A673 (cell line): ENCODE measurements at regions not wholly inside any gene's neighbourhood (a gene's known extent, or its start where the extent isn't known, plus 50 kb on each side); places are given as distances from the start of the nearest gene placed in this dataset.

ENCODE experiments used
- BruUV-seq: library from RNA; stranded (reverse); fragments of 400-500 nt; replicated peaks from 2 replicates; lab custom pipeline; 2021; lab: Mats Ljungman, UMichigan
- CTCF ChIA-PET: fragments of 300-600 bp; sonication (Branson Sonifier 250); formaldehyde crosslinking; loops from one replicate; lab custom pipeline; 2022; ENCODE audit warnings: antibody characterized with exemption; lab: Charles Lee
- POLR2A ChIA-PET: fragments of 300-600 bp; sonication (Branson Sonifier 250); formaldehyde crosslinking; loops from one replicate; lab custom pipeline; 2022; ENCODE audit warnings: antibody characterized with exemption; ENCODE audit not compliant: low non-redundant PET; lab: Charles Lee
- DNase-seq: peaks from one replicate; pipeline ENCODE4 v3.0.0-alpha.2; 2015; ENCODE audit warnings: low spot score
- H3K27ac ChIP-seq: fragments of 200-600 bp; sonication (generic); 2 replicates; pipeline ENCODE4 v1.5.1; 2016; ENCODE audit warnings: mixed run types, low read depth, mild to moderate bottlenecking, mixed read lengths, antibody characterized with exemption, low read length; ENCODE audit not compliant: poor library complexity, severe bottlenecking
- H3K27me3 ChIP-seq: fragments of 200-600 bp; sonication (generic); replicated peaks from 2 replicates; pipeline ENCODE4 v1.6.1; 2017; ENCODE audit warnings: mixed run types, low read depth, mild to moderate bottlenecking, mixed read lengths, antibody characterized with exemption, low read length; ENCODE audit not compliant: insufficient read depth, poor library complexity
- H3K36me3 ChIP-seq: fragments of 200-600 bp; sonication (generic); 2 replicates; pipeline ENCODE4 v1.6.1; 2016; ENCODE audit warnings: mixed run types, mild to moderate bottlenecking, mixed read lengths, antibody characterized with exemption, low read length; ENCODE audit not compliant: insufficient read depth, poor library complexity, severe bottlenecking
- H3K4me1 ChIP-seq: fragments of 200-600 bp; sonication (generic); 2 replicates; pipeline ENCODE4 v1.6.1; 2017; ENCODE audit warnings: mixed run types, mild to moderate bottlenecking, mixed read lengths, antibody characterized with exemption, low read length; ENCODE audit not compliant: insufficient read depth, poor library complexity, severe bottlenecking
- H3K4me3 ChIP-seq: fragments of 200-600 bp; sonication (generic); 2 replicates; pipeline ENCODE4 v1.5.1; 2016; ENCODE audit warnings: low read depth, mixed run types, mild to moderate bottlenecking, mixed read lengths, low read length; ENCODE audit not compliant: poor library complexity, severe bottlenecking
- H3K9me3 ChIP-seq: fragments of 200-600 bp; sonication (generic); 2 replicates; pipeline ENCODE4 v1.6.1; 2016; ENCODE audit warnings: mixed run types, low read depth, mild to moderate bottlenecking, mixed read lengths, antibody characterized with exemption, low read length; ENCODE audit not compliant: poor library complexity, severe bottlenecking
- EZH2 ChIP-seq: fragments of 200-600 bp; sonication (generic); IDR thresholded peaks from 2 replicates; pipeline ENCODE4 v1.6.1; 2017; ENCODE audit warnings: borderline replicate concordance, low read depth, mild to moderate bottlenecking, mixed read lengths, antibody characterized with exemption, low read length; ENCODE audit not compliant: poor library complexity, severe bottlenecking
- intact Hi-C: fragments of 100-400 bp; cut with micrococcal nuclease; formaldehyde crosslinking; loops from one replicate; pipeline ENCODE4 v1.10.0; 2022; ENCODE audit not compliant: unreplicated experiment
- TF ChIP-seq, protein P1 (sequence below): fragments of 300-800, 200-600 bp; sonication (generic); conservative IDR thresholded peaks from 2 replicates; pipeline ENCODE4 v1.5.1; 2017; ENCODE audit warnings: low read depth, mild to moderate bottlenecking, antibody characterized with exemption, low read length, moderate library complexity, mixed read lengths

DNA sequence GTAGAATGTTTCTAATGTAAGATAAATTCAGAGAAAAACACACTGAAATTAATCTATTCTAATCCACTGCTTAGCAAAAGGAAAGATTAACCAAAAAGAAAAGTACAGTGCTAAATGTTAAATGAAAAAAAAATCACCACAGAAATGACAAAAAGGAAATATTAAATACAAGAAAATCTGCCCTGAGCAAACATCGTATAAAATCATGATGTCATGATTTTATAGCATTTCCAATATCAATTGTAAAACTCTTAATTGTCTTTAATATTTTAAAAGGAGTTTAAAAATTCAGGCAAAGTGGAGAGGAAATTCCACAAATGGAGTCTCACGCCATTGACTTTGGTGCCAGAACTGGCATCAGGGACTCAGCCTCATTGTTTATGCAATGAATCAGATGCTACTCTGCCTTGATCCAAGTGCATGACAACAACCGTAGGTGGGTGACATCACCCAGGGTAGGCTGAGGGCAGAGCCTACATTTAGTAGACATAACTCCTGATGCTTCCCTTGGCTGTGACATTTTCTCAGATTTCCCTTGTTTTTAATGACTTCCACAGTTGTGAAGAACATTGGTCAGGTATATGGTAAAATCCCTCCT lies 696.8 kb downstream of the SEMA5A start:
- ChIA-PET POLR2A (no interaction called here), CTCF (no interaction called here)
- intact Hi-C loops: no loop called here
- H3K27me3 ChIP-seq: no peaks in the 10 kb centered on the region
- no peak for DNase-seq
- no peak overlapping the region for H3K27ac ChIP-seq
- BruUV-seq: no TSS peak
- no peak overlapping the region for H3K4me3 ChIP-seq
- peaks cover 19% of the 10 kb centered on the region for H3K9me3 ChIP-seq
- H3K4me1 ChIP-seq: no peaks in the 10 kb centered on the region
- no peaks in the 10 kb centered on the region for H3K36me3 ChIP-seq
- TF ChIP-seq EZH2: no peak
- TF ChIP-seq, protein P1, sequence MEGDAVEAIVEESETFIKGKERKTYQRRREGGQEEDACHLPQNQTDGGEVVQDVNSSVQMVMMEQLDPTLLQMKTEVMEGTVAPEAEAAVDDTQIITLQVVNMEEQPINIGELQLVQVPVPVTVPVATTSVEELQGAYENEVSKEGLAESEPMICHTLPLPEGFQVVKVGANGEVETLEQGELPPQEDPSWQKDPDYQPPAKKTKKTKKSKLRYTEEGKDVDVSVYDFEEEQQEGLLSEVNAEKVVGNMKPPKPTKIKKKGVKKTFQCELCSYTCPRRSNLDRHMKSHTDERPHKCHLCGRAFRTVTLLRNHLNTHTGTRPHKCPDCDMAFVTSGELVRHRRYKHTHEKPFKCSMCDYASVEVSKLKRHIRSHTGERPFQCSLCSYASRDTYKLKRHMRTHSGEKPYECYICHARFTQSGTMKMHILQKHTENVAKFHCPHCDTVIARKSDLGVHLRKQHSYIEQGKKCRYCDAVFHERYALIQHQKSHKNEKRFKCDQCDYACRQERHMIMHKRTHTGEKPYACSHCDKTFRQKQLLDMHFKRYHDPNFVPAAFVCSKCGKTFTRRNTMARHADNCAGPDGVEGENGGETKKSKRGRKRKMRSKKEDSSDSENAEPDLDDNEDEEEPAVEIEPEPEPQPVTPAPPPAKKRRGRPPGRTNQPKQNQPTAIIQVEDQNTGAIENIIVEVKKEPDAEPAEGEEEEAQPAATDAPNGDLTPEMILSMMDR: no peak

DNA sequence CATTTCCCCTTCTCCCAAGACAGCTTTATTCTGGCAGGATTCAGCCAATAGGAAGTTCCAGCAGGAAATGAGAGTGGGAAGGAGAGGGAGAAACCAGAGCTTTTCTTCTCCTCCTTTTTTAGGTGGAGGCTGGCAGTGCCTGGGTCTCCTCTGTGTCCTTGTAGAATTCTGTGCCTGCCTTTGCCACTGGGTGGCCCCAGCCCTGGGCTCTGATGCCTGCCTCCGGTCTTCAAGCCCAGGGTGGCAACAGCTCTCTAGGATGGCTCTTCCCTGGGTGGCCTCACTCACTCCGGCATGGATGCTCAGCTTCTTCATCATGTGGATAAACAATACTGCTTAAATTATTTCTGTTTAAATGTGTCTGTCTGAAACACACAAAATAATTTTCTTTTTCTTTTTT lies 694.8 kb downstream of the SEMA5A start:
- TF ChIP-seq, protein P1: no peak
- no peak for TF ChIP-seq EZH2
- no peak overlapping the region for H3K27ac ChIP-seq
- H3K4me1 ChIP-seq: no peaks in the 10 kb centered on the region
- ChIA-PET POLR2A (no interaction called here), CTCF (no interaction called here)
- H3K9me3 ChIP-seq: peaks cover 14% of the 10 kb centered on the region
- intact Hi-C loops: no loop called here
- no peak overlapping the region for H3K4me3 ChIP-seq
- DNase-seq: no peak
- no peaks in the 10 kb centered on the region for H3K27me3 ChIP-seq
- no TSS peak for BruUV-seq
- H3K36me3 ChIP-seq: no peaks in the 10 kb centered on the region

DNA sequence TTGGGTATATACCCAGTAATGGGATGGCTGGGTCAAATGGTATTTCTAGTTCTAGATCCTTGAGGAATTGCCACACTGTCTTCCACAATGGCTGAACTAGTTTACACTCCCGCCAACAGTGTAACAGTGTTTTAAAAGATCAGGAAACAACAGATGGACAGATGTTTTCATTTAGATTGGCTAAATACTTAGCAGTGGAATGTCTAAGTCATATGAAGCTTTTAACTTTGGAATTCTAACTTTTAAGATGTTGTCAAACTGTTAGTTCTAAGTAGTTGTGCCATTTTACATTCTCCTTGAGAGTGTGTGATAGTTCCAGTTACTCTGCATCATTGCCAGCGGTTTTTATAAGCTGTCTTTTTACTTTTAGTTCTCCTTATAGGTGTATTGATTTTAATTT lies 688.8 kb downstream of the SEMA5A start:
- ChIA-PET POLR2A (no interaction called here), CTCF (no interaction called here)
- H3K27me3 ChIP-seq: no peaks in the 10 kb centered on the region
- no peak overlapping the region for H3K27ac ChIP-seq
- no TSS peak for BruUV-seq
- H3K4me3 ChIP-seq: no peak overlapping the region
- H3K36me3 ChIP-seq: no peaks in the 10 kb centered on the region
- intact Hi-C loops: no loop called here
- H3K9me3 ChIP-seq: peaks cover 16% of the 10 kb centered on the region
- no peaks in the 10 kb centered on the region for H3K4me1 ChIP-seq
- DNase-seq: no peak
- no peak for TF ChIP-seq EZH2
- TF ChIP-seq, protein P1: no peak
